Body of pancreas (tissue), 4 donors: ENCODE measurements at regions not wholly inside any gene's neighbourhood (a gene's known extent, or its start where the extent isn't known, plus 50 kb on each side); places are given as distances from the start of the nearest gene placed in this dataset.

Experiments
- ATAC-seq: fragments of 150-250 bp; one replicate; pipeline ENCODE4 v1.9.1; 2016
- DNase-seq, 4 donors: peaks; one replicate each; pipeline ENCODE4 v3.0.0-alpha.2; 2019
- H3K27ac ChIP-seq, 4 donors: fragments of 200-600 bp; sonication (generic); 1 replicate in 3 of 4; 2 replicates in 1 of 4; pipeline versions ENCODE4 v1.5.1 to v1.6.1; 2016 to 2019; ENCODE audit warnings: mild to moderate bottlenecking in 1 of 4, mixed read lengths in 1 of 4, moderate library complexity in 1 of 4
- H3K27me3 ChIP-seq, 2 donors: fragments of 200-600 bp; sonication (generic); one replicate each; pipeline ENCODE4 v1.6.0; 2016; ENCODE audit warnings: mild to moderate bottlenecking in 1 of 2
- H3K36me3 ChIP-seq, 2 donors: fragments of 200-600 bp; sonication (generic); replicated peaks in 1 of 2; 2 replicates each; pipeline ENCODE4 v1.5.1; 2016; ENCODE audit warnings: low read depth in 2 of 2; ENCODE audit not compliant: insufficient read depth in 1 of 2
- H3K4me1 ChIP-seq: fragments of 200-600 bp; sonication (generic); one replicate; pipeline ENCODE4 v1.6.0; 2016
- H3K4me3 ChIP-seq, 2 donors: fragments of 200-600 bp; sonication (generic); 1 replicate in 1 of 2; 2 replicates in 1 of 2; pipeline ENCODE4 v1.5.1; 2016 to 2019
- H3K9me3 ChIP-seq, 3 donors: fragments of 200-600 bp; sonication (generic); 1 replicate in 2 of 3; 2 replicates in 1 of 3; pipeline ENCODE4 v1.5.1; 2016
- CTCF ChIP-seq, 7 experiments: fragments of 450-650 bp in 4 of 7; fragments of 200-600 bp in 3 of 7; sonication (generic) in 3 of 7; IDR thresholded peaks; one replicate each; pipeline ENCODE4 v1.5.1; 2016 to 2019; ENCODE audit warnings: antibody characterized with exemption in 7 of 7
- POLR2A ChIP-seq, 3 donors: fragments of 450-650 bp; IDR thresholded peaks; one replicate each; pipeline ENCODE4 v1.6.1; 2016; ENCODE audit warnings: antibody characterized with exemption in 3 of 3, mild to moderate bottlenecking in 2 of 3
- WGBS, 2 donors: methylation state at CpG; one replicate each; pipeline ENCODE4 v1.1.5; 2017; 5-methylcytosine and 5-hydroxymethylcytosine counted together
- intact Hi-C: fragments of 100-400 bp; cut with DNase I; formaldehyde crosslinking; loops from one replicate; pipeline ENCODE4 v1.15.1; 2023

GRCh38 chr3:72003936-72004335 lies 219.0 kb upstream of the PROK2 start:
- Histone ChIP-seq H3K9me3 (no peaks in the 10 kb centered on the region), H3K27ac (no peak overlapping the region), H3K4me3 (no peak overlapping the region), H3K4me1 (no peaks in the 10 kb centered on the region), H3K27me3 (no peaks in the 10 kb centered on the region), H3K36me3 (no peaks in the 10 kb centered on the region)
- ATAC-seq (no peak), DNase-seq (no peak)
- WGBS, 2 donors, result 62 to 68% methylated on average over 2 of the region's 2 CpGs
- TF ChIP-seq POLR2A (IDR thresholded peaks at IDR 0.05), result no peak
- no peak for TF ChIP-seq CTCF (IDR thresholded peaks at IDR 0.05)
- intact Hi-C loops, result no loop called here

GRCh38 chr3:72001758-72002157 lies 216.8 kb upstream of the PROK2 start:
- Histone ChIP-seq H3K4me3 (no peak overlapping the region), H3K9me3 (no peaks in the 10 kb centered on the region), H3K4me1 (no peaks in the 10 kb centered on the region), H3K27me3 (no peaks in the 10 kb centered on the region), H3K27ac (no peak overlapping the region), H3K36me3 (no peaks in the 10 kb centered on the region)
- no peak for TF ChIP-seq CTCF (IDR thresholded peaks at IDR 0.05)
- TF ChIP-seq POLR2A (IDR thresholded peaks at IDR 0.05), result no peak
- intact Hi-C loops, result no loop called here
- ATAC-seq (no peak), DNase-seq (no peak)
- WGBS, 2 donors, result 55 to 92% methylated on average over 3 of the region's 3 CpGs

- DNase-seq (no peak), ATAC-seq (no peak)
- Histone ChIP-seq H3K27me3 (no peaks in the 10 kb centered on the region), H3K27ac (no peak overlapping the region), H3K4me1 (no peaks in the 10 kb centered on the region), H3K36me3 (no peaks in the 10 kb centered on the region), H3K9me3 (no peaks in the 10 kb centered on the region), H3K4me3 (no peak overlapping the region)
- 65 to 77% methylated on average over 3 of the region's 3 CpGs for WGBS, 2 donors
- TF ChIP-seq POLR2A (IDR thresholded peaks at IDR 0.05), result no peak
- no peak for TF ChIP-seq CTCF (IDR thresholded peaks at IDR 0.05)
- intact Hi-C loops, result no loop called here
Measured at GRCh38 chr3:71998995-71999673, 214.2 kb upstream of the PROK2 start.

GRCh38 chr3:71997066-71997653 lies 212.2 kb upstream of the PROK2 start:
- 66 to 68% methylated on average over 4 of the region's 4 CpGs for WGBS, 2 donors
- TF ChIP-seq POLR2A (IDR thresholded peaks at IDR 0.05) (no peak), CTCF (IDR thresholded peaks at IDR 0.05) (no peak)
- Histone ChIP-seq H3K27me3 (no peaks in the 10 kb centered on the region), H3K4me3 (no peak overlapping the region), H3K4me1 (no peaks in the 10 kb centered on the region), H3K9me3 (no peaks in the 10 kb centered on the region), H3K27ac (no peak overlapping the region), H3K36me3 (no peaks in the 10 kb centered on the region)
- intact Hi-C loops, result no loop called here
- ATAC-seq (no peak), DNase-seq (no peak)

- TF ChIP-seq POLR2A (IDR thresholded peaks at IDR 0.05), result no peak
- TF ChIP-seq CTCF (IDR thresholded peaks at IDR 0.05), result no peak
- Histone ChIP-seq H3K4me1 (no peaks in the 10 kb centered on the region), H3K4me3 (no peak overlapping the region), H3K9me3 (peaks cover 0 to 7% (median 0%) of the 10 kb centered on the region in 3 donors), H3K27ac (no peak overlapping the region), H3K36me3 (no peaks in the 10 kb centered on the region), H3K27me3 (no peaks in the 10 kb centered on the region)
- DNase-seq (no peak), ATAC-seq (no peak)
- intact Hi-C loops, result no loop called here
- 51 to 59% methylated on average over 3 of the region's 3 CpGs for WGBS, 2 donors
Measured at GRCh38 chr3:71994906-71995305, 210.0 kb upstream of the PROK2 start.
